ENCODE measurements at regions not wholly inside any gene's neighbourhood (a gene's known extent, or its start where the extent isn't known, plus 50 kb on each side); places are given as distances from the start of the nearest gene placed in this dataset.

DNA sequence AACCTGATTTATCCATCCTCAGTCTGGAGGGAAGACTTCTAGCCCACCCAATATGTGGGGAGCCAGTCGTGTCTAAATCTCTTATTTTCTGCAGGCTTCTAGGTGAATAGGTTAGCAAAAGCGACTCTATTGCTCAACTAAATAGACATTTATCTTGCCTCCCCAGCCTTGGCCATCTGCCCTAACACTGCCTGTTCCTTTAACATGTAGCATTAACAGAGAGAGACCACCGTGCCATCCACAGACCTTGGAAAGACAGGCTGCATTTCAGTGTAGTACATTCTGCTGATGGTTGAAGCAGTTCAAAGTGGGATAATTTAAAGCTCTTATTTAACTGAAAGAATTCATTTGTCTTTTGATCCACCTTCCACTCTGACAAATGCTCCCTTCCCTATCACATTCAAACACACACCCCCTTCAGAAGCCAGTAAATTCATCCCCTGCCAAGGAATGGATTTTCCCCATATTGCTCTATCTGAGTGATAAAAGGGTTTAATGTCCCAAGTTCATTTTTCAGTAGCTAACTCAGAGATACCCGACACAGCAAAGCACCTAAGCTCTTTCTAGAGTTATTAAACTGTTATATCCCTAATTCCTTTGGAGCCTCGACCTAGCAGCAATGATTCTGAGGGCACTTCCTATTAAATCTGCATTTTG is 58.1 kb upstream of the COX10 start:
- no peak overlapping the region for H4K8ac ChIP-seq (ENCODE audit: low read depth, low read length)
- H2BK5ac ChIP-seq (ENCODE audit: low read depth, low read length, poor library complexity), result no peak overlapping the region
- DNase-seq, result no peak
- H3K14ac ChIP-seq (ENCODE audit: low read length), result no peak overlapping the region
- WGBS (ENCODE audit: extremely low coverage, insufficient coverage, insufficient read length), result no CpG with 5 or more reads among the region's 5 CpGs
- H3K9me3 ChIP-seq (ENCODE audit: insufficient read depth, low read depth, low read length), result no peaks in the 10 kb centered on the region
- no peak overlapping the region for H4K12ac ChIP-seq (ENCODE audit: low read depth, low read length)
- H3K27me3 ChIP-seq (ENCODE audit: insufficient read depth, low read length), result no peaks in the 10 kb centered on the region
- H2BK12ac ChIP-seq (ENCODE audit: low read length), result no peak overlapping the region
- no peak overlapping the region for H2AK5ac ChIP-seq (ENCODE audit: low read length)
- no peaks in the 10 kb centered on the region for H3K79me1 ChIP-seq (ENCODE audit: low read length)
- H3K4me1 ChIP-seq (ENCODE audit: control insufficient read depth in 1 of 2, insufficient read depth in 2 of 2, low read length in 2 of 2), result no peaks in the 10 kb centered on the region
- no peak overlapping the region for H2AFZ ChIP-seq (ENCODE audit: insufficient read depth, low read length, poor library complexity)
- no peak overlapping the region for H4K91ac ChIP-seq (ENCODE audit: low read depth, low read length)
- H2BK120ac ChIP-seq (ENCODE audit: insufficient read depth, low read length, poor library complexity), result no peak overlapping the region
- no peak overlapping the region for H3K4me2 ChIP-seq (ENCODE audit: low read length)
- H3K36me3 ChIP-seq (ENCODE audit: control insufficient read depth in 1 of 2, insufficient read depth in 2 of 2, low read length in 2 of 2), result no peaks in the 10 kb centered on the region
- H3K79me2 ChIP-seq (ENCODE audit: control insufficient read depth, insufficient read depth, low read length, poor library complexity), result no peaks in the 10 kb centered on the region
- no peak overlapping the region for H3K23ac ChIP-seq (ENCODE audit: low read length)
- H3K18ac ChIP-seq (ENCODE audit: low read length), result no peak overlapping the region
- H3K4me3 ChIP-seq (ENCODE audit: low read depth, low read length), result no peak overlapping the region
- no peak overlapping the region for H3K4ac ChIP-seq (ENCODE audit: low read depth, low read length)
- H3K27ac ChIP-seq (ENCODE audit: low read depth, low read length), result no peak overlapping the region
- no peak overlapping the region for H3K9ac ChIP-seq (ENCODE audit: low read length)

GRCh38 chr17:14011740-14012405 is 57.4 kb upstream of the COX10 start:
- no peak overlapping the region for H3K4ac ChIP-seq (ENCODE audit: low read depth, low read length)
- WGBS (ENCODE audit: extremely low coverage, insufficient coverage, insufficient read length), result no CpG with 5 or more reads among the region's 4 CpGs
- no peak overlapping the region for H2AFZ ChIP-seq (ENCODE audit: insufficient read depth, low read length, poor library complexity)
- no peak overlapping the region for H2AK5ac ChIP-seq (ENCODE audit: low read length)
- no peak overlapping the region for H4K12ac ChIP-seq (ENCODE audit: low read depth, low read length)
- H3K36me3 ChIP-seq (ENCODE audit: control insufficient read depth in 1 of 2, insufficient read depth in 2 of 2, low read length in 2 of 2), result no peaks in the 10 kb centered on the region
- no peaks in the 10 kb centered on the region for H3K79me1 ChIP-seq (ENCODE audit: low read length)
- no peak overlapping the region for H3K4me2 ChIP-seq (ENCODE audit: low read length)
- H3K27ac ChIP-seq (ENCODE audit: low read depth, low read length), result no peak overlapping the region
- no peak overlapping the region for H4K8ac ChIP-seq (ENCODE audit: low read depth, low read length)
- no peaks in the 10 kb centered on the region for H3K27me3 ChIP-seq (ENCODE audit: insufficient read depth, low read length)
- H3K4me3 ChIP-seq (ENCODE audit: low read depth, low read length), result no peak overlapping the region
- H4K91ac ChIP-seq (ENCODE audit: low read depth, low read length), result no peak overlapping the region
- H3K23ac ChIP-seq (ENCODE audit: low read length), result no peak overlapping the region
- DNase-seq, result no peak
- H3K18ac ChIP-seq (ENCODE audit: low read length), result no peak overlapping the region
- H3K14ac ChIP-seq (ENCODE audit: low read length), result no peak overlapping the region
- no peaks in the 10 kb centered on the region for H3K79me2 ChIP-seq (ENCODE audit: control insufficient read depth, insufficient read depth, low read length, poor library complexity)
- no peaks in the 10 kb centered on the region for H3K9me3 ChIP-seq (ENCODE audit: insufficient read depth, low read depth, low read length)
- no peaks in the 10 kb centered on the region for H3K4me1 ChIP-seq (ENCODE audit: control insufficient read depth in 1 of 2, insufficient read depth in 2 of 2, low read length in 2 of 2)
- peak overlapping the region; percentile 29 for H3K9ac ChIP-seq (ENCODE audit: low read length)
- no peak overlapping the region for H2BK5ac ChIP-seq (ENCODE audit: low read depth, low read length, poor library complexity)
- no peak overlapping the region for H2BK120ac ChIP-seq (ENCODE audit: insufficient read depth, low read length, poor library complexity)
- H2BK12ac ChIP-seq (ENCODE audit: low read length), result no peak overlapping the region

- H3K23ac ChIP-seq (ENCODE audit: low read length), result no peak overlapping the region
- no peak overlapping the region for H3K9ac ChIP-seq (ENCODE audit: low read length)
- no CpG with 5 or more reads among the region's 7 CpGs for WGBS (ENCODE audit: extremely low coverage, insufficient coverage, insufficient read length)
Observed at GRCh38 chr17:14014657-14015056, 54.6 kb upstream of the COX10 start.

DNA sequence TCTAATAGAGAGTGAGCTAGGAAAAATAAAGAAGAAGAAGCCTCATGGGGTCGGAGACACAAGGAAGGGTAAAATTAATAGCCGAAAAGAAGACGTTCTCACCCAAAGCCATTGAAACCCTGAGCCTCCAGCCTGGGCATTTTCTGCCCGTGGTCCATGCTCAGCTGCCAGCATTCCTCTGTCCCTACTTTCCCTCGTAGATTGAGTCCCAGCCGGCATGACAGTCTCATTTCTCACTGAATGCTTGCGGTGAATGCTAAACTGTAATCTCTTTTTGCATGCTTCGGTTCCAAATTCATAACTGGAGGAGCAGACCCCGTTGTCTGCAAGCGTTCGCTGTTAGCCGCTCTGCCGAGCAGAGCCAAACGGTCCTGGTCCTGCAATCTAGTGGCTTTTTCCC is 54.0 kb upstream of the COX10 start:
- Histone ChIP-seq H4K91ac (ENCODE audit: low read depth, low read length) (no peak overlapping the region), H3K27ac (ENCODE audit: low read depth, low read length) (no peak overlapping the region), H3K79me2 (ENCODE audit: control insufficient read depth, insufficient read depth, low read length, poor library complexity) (no peaks in the 10 kb centered on the region), H3K14ac (ENCODE audit: low read length) (no peak overlapping the region), H2AFZ (ENCODE audit: insufficient read depth, low read length, poor library complexity) (no peak overlapping the region), H3K9ac (ENCODE audit: low read length) (no peak overlapping the region), H2BK12ac (ENCODE audit: low read length) (no peak overlapping the region), H3K4me1 (ENCODE audit: control insufficient read depth in 1 of 2, insufficient read depth in 2 of 2, low read length in 2 of 2) (peaks cover 2 to 3% of the 10 kb centered on the region in 2 experiments), H3K9me3 (ENCODE audit: insufficient read depth, low read depth, low read length) (no peaks in the 10 kb centered on the region), H3K36me3 (ENCODE audit: control insufficient read depth in 1 of 2, insufficient read depth in 2 of 2, low read length in 2 of 2) (no peaks in the 10 kb centered on the region), H3K4me2 (ENCODE audit: low read length) (no peak overlapping the region), H2BK120ac (ENCODE audit: insufficient read depth, low read length, poor library complexity) (no peak overlapping the region), H3K23ac (ENCODE audit: low read length) (no peak overlapping the region), H3K27me3 (ENCODE audit: insufficient read depth, low read length) (no peaks in the 10 kb centered on the region), H3K79me1 (ENCODE audit: low read length) (no peaks in the 10 kb centered on the region), H4K8ac (ENCODE audit: low read depth, low read length) (no peak overlapping the region), H3K4me3 (ENCODE audit: low read depth, low read length) (no peak overlapping the region), H3K18ac (ENCODE audit: low read length) (no peak overlapping the region), H2BK5ac (ENCODE audit: low read depth, low read length, poor library complexity) (no peak overlapping the region), H4K12ac (ENCODE audit: low read depth, low read length) (no peak overlapping the region), H3K4ac (ENCODE audit: low read depth, low read length) (no peak overlapping the region), H2AK5ac (ENCODE audit: low read length) (no peak overlapping the region)
- no CpG with 5 or more reads among the region's 14 CpGs for WGBS (ENCODE audit: extremely low coverage, insufficient coverage, insufficient read length)
- no peak for DNase-seq

More at GRCh38 chr17:14014657-14015056, 54.6 kb upstream of the COX10 start:
- H3K27ac ChIP-seq (ENCODE audit: low read depth, low read length), result no peak overlapping the region
- no peaks in the 10 kb centered on the region for H3K79me2 ChIP-seq (ENCODE audit: control insufficient read depth, insufficient read depth, low read length, poor library complexity)
- no peak overlapping the region for H2BK12ac ChIP-seq (ENCODE audit: low read length)
- no peaks in the 10 kb centered on the region for H3K9me3 ChIP-seq (ENCODE audit: insufficient read depth, low read depth, low read length)
- H3K4me2 ChIP-seq (ENCODE audit: low read length), result no peak overlapping the region
- peaks cover 2 to 3% of the 10 kb centered on the region in 2 experiments for H3K4me1 ChIP-seq (ENCODE audit: control insufficient read depth in 1 of 2, insufficient read depth in 2 of 2, low read length in 2 of 2)
- H3K14ac ChIP-seq (ENCODE audit: low read length), result no peak overlapping the region
- H3K4me3 ChIP-seq (ENCODE audit: low read depth, low read length), result no peak overlapping the region
- no peak overlapping the region for H2BK5ac ChIP-seq (ENCODE audit: low read depth, low read length, poor library complexity)
- no peak overlapping the region for H4K12ac ChIP-seq (ENCODE audit: low read depth, low read length)
- H3K18ac ChIP-seq (ENCODE audit: low read length), result no peak overlapping the region
- H2AK5ac ChIP-seq (ENCODE audit: low read length), result no peak overlapping the region
- H3K4ac ChIP-seq (ENCODE audit: low read depth, low read length), result no peak overlapping the region
- H3K79me1 ChIP-seq (ENCODE audit: low read length), result no peaks in the 10 kb centered on the region
- no peak for DNase-seq
- no peak overlapping the region for H2AFZ ChIP-seq (ENCODE audit: insufficient read depth, low read length, poor library complexity)
- no peak overlapping the region for H4K91ac ChIP-seq (ENCODE audit: low read depth, low read length)
- no peaks in the 10 kb centered on the region for H3K27me3 ChIP-seq (ENCODE audit: insufficient read depth, low read length)
- no peak overlapping the region for H2BK120ac ChIP-seq (ENCODE audit: insufficient read depth, low read length, poor library complexity)
- no peaks in the 10 kb centered on the region for H3K36me3 ChIP-seq (ENCODE audit: control insufficient read depth in 1 of 2, insufficient read depth in 2 of 2, low read length in 2 of 2)
- no peak overlapping the region for H4K8ac ChIP-seq (ENCODE audit: low read depth, low read length)

Measured in trophoblast cell (in vitro differentiated cells and primary cell).